Memory B cell (primary cell): ENCODE measurements at regions not wholly inside any gene's neighbourhood (a gene's known extent, or its start where the extent isn't known, plus 50 kb on each side); places are given as distances from the start of the nearest gene placed in this dataset.

ENCODE experiments used
- ATAC-seq: fragments of 150-1000 bp; cut with Tn5 transposase; 2 replicates; pipeline ENCODE4 v1.10.0; 2021; ENCODE audit warnings: low read depth, mild to moderate bottlenecking, moderate library complexity
- DNase-seq, 2 donors: peaks; one replicate each; pipeline ENCODE4 v3.0.0; 2022; ENCODE audit warnings: low spot score in 2 of 2
- H3K27ac Mint-ChIP-seq: one replicate; pipeline ENCODE4 v1.8.0; 2022; ENCODE audit warnings: mild to moderate bottlenecking, moderate library complexity, mixed read lengths
- H3K27me3 Mint-ChIP-seq: one replicate; pipeline ENCODE4 v1.8.0; 2022; ENCODE audit warnings: mixed read lengths
- H3K36me3 Mint-ChIP-seq: one replicate; pipeline ENCODE4 v1.8.0; 2022; ENCODE audit warnings: mild to moderate bottlenecking, mixed read lengths
- H3K4me1 Mint-ChIP-seq: one replicate; pipeline ENCODE4 v1.8.0; 2022; ENCODE audit warnings: mixed read lengths
- H3K4me3 Mint-ChIP-seq: one replicate; pipeline ENCODE4 v1.8.0; 2022; ENCODE audit warnings: mild to moderate bottlenecking, moderate library complexity, mixed read lengths
- H3K9me3 Mint-ChIP-seq: one replicate; pipeline ENCODE4 v1.8.0; 2022; ENCODE audit warnings: mixed read lengths

GRCh38 chr12:127548123-127548553 lies 718.8 kb upstream of the TMEM132C start:
- Mint-ChIP-seq H3K27ac (no peak overlapping the region), H3K9me3 (peaks cover 3% of the 10 kb centered on the region), H3K27me3 (no peaks in the 10 kb centered on the region), H3K4me1 (no peaks in the 10 kb centered on the region), H3K36me3 (no peaks in the 10 kb centered on the region), H3K4me3 (no peak overlapping the region)
- ATAC-seq (no peak), DNase-seq (no peak)

- H3K4me1 Mint-ChIP-seq, result no peaks in the 10 kb centered on the region
- no peak overlapping the region for H3K27ac Mint-ChIP-seq
- DNase-seq (no peak), ATAC-seq (no peak)
- H3K4me3 Mint-ChIP-seq, result no peak overlapping the region
- H3K27me3 Mint-ChIP-seq, result no peaks in the 10 kb centered on the region
- H3K36me3 Mint-ChIP-seq, result no peaks in the 10 kb centered on the region
- peaks cover 3% of the 10 kb centered on the region for H3K9me3 Mint-ChIP-seq
These were observed 716.7 kb upstream of the TMEM132C start for GRCh38 chr12:127550271-127550670.

GRCh38 chr12:127552838-127553237 lies 714.1 kb upstream of the TMEM132C start:
- Mint-ChIP-seq H3K27ac (no peak overlapping the region), H3K27me3 (no peaks in the 10 kb centered on the region), H3K4me1 (no peaks in the 10 kb centered on the region), H3K4me3 (no peak overlapping the region), H3K36me3 (no peaks in the 10 kb centered on the region), H3K9me3 (peaks cover 5% of the 10 kb centered on the region)
- DNase-seq (no peak), ATAC-seq (no peak)

- Mint-ChIP-seq H3K27ac (no peak overlapping the region), H3K36me3 (no peaks in the 10 kb centered on the region), H3K27me3 (no peaks in the 10 kb centered on the region), H3K9me3 (peaks cover 5% of the 10 kb centered on the region), H3K4me1 (no peaks in the 10 kb centered on the region), H3K4me3 (no peak overlapping the region)
- DNase-seq, result no peak
- ATAC-seq, result no peak
These were observed 711.9 kb upstream of the TMEM132C start for GRCh38 chr12:127555071-127555470.

DNA sequence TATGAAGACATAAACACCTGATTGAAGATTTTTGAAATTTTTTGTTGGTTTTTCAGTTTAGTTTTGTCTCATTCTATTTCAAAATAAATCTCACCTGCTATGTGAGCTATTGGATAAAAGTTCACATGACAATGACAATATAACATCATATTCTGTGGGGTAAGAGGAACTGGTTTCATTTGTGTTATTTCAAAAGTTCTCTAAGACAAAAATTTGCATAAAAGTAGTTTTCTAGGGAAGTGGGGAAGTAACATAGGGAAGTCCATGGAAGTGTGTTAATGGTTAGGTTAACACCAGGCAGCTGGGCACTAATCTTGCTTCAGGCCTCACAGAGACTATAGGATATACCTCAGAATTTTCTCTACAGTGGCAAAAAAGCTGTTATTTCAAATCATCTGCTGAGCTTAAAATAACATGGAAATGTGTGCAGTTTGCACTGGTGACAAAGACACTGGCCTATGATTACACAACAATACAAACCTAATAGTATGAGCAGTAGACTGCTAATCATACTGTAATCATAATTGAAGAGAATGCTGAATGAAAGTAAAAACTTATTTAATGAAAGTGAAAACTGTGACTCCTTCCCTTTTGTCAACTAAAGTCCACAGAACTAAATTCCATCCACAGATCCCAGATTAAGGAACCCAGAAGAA lies 710.6 kb upstream of the TMEM132C start:
- ATAC-seq, result no peak
- DNase-seq, result no peak
- H3K9me3 Mint-ChIP-seq, result peaks cover 5% of the 10 kb centered on the region
- H3K4me3 Mint-ChIP-seq, result no peak overlapping the region
- no peaks in the 10 kb centered on the region for H3K27me3 Mint-ChIP-seq
- H3K27ac Mint-ChIP-seq, result no peak overlapping the region
- H3K4me1 Mint-ChIP-seq, result no peaks in the 10 kb centered on the region
- no peaks in the 10 kb centered on the region for H3K36me3 Mint-ChIP-seq

GRCh38 chr12:127558361-127558760 lies 708.6 kb upstream of the TMEM132C start:
- Mint-ChIP-seq H3K9me3 (peaks cover 2% of the 10 kb centered on the region), H3K4me3 (no peak overlapping the region), H3K27me3 (no peaks in the 10 kb centered on the region), H3K36me3 (no peaks in the 10 kb centered on the region), H3K27ac (no peak overlapping the region), H3K4me1 (no peaks in the 10 kb centered on the region)
- DNase-seq (no peak), ATAC-seq (no peak)

GRCh38 chr12:127559349-127560040 lies 707.5 kb upstream of the TMEM132C start:
- Mint-ChIP-seq H3K36me3 (no peaks in the 10 kb centered on the region), H3K27me3 (no peaks in the 10 kb centered on the region), H3K4me3 (no peak overlapping the region), H3K9me3 (peaks cover 2% of the 10 kb centered on the region), H3K27ac (no peak overlapping the region), H3K4me1 (no peaks in the 10 kb centered on the region)
- no peak for ATAC-seq
- no peak for DNase-seq

- no peak overlapping the region for H3K27ac Mint-ChIP-seq
- ATAC-seq, result no peak
- H3K36me3 Mint-ChIP-seq, result no peaks in the 10 kb centered on the region
- DNase-seq, result no peak
- H3K4me1 Mint-ChIP-seq, result no peaks in the 10 kb centered on the region
- no peaks in the 10 kb centered on the region for H3K27me3 Mint-ChIP-seq
- peaks cover 4% of the 10 kb centered on the region for H3K9me3 Mint-ChIP-seq
- H3K4me3 Mint-ChIP-seq, result no peak overlapping the region
These were observed 706.9 kb upstream of the TMEM132C start for GRCh38 chr12:127560041-127560478.

DNA sequence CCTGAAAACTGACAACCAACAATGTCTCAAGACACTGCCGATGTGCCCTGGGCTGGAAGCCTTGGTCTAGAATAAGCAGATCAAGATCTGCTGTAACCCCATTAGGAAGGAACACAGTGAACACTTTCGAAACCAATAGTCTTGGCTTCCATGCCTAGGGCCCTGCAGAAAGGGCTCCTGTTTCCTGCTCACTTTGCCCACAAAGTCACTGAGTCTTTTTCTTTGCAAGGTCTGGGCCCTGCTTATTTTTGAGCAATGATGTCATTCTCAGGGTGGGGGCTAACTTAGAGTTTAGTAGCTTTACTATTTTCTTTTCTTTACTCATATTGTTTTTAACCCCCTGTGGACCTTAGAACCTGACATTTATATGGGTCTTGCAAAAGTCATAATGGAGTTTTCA lies 704.2 kb upstream of the TMEM132C start:
- H3K27ac Mint-ChIP-seq, result no peak overlapping the region
- peaks cover 3% of the 10 kb centered on the region for H3K9me3 Mint-ChIP-seq
- ATAC-seq (no peak), DNase-seq (no peak)
- no peaks in the 10 kb centered on the region for H3K27me3 Mint-ChIP-seq
- H3K36me3 Mint-ChIP-seq, result no peaks in the 10 kb centered on the region
- no peak overlapping the region for H3K4me3 Mint-ChIP-seq
- H3K4me1 Mint-ChIP-seq, result no peaks in the 10 kb centered on the region

- DNase-seq (no peak), ATAC-seq (no peak)
- no peak overlapping the region for H3K4me3 Mint-ChIP-seq
- no peaks in the 10 kb centered on the region for H3K36me3 Mint-ChIP-seq
- no peaks in the 10 kb centered on the region for H3K4me1 Mint-ChIP-seq
- H3K9me3 Mint-ChIP-seq, result peaks cover 14% of the 10 kb centered on the region
- no peak overlapping the region for H3K27ac Mint-ChIP-seq
- H3K27me3 Mint-ChIP-seq, result no peaks in the 10 kb centered on the region
These were observed 701.7 kb upstream of the TMEM132C start for GRCh38 chr12:127565241-127565640.

DNA sequence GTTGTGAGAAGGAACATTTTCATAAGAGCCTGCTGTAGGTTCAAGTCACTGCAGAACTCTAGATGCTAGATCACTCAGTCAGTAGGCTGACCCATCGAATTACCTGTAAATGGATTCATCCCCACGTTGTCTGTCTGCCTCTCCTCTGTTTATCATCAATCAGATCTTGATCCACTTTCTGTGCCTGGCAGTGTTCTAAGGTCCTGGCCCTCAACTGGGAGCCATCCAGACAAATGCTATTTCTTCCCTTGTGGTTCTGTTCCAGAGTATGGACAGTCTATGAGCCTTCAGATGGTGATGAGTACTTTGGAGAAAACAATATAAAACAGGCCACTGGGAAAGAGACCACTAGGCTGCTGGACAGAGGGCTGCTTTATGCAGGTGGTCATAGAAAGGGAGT lies 699.4 kb upstream of the TMEM132C start:
- Mint-ChIP-seq H3K36me3 (no peaks in the 10 kb centered on the region), H3K9me3 (peaks cover 16% of the 10 kb centered on the region), H3K27ac (no peak overlapping the region), H3K4me3 (no peak overlapping the region), H3K4me1 (no peaks in the 10 kb centered on the region), H3K27me3 (no peaks in the 10 kb centered on the region)
- no peak for DNase-seq
- no peak for ATAC-seq

DNA sequence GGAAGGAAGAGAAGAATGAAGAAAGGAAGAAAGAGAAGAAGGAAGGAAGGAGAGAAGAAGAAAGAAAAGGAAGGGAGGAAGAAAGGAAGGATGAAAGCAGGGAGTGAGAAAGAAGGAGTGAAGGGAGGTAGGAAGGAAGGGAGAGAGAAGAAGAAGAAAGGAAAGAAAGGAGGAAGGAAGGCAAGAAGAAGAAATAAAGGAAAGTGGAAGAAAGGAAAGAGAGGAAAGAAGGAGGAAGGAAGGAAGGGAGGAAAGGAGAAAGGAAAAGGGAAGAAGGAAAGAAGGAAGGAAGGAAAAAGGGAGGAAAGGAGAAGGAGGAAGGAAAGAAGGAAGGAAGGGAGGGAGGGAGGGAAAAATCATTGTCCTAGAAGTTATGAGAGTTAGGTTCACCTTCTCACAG lies 696.6 kb upstream of the TMEM132C start:
- H3K36me3 Mint-ChIP-seq, result no peaks in the 10 kb centered on the region
- no peaks in the 10 kb centered on the region for H3K27me3 Mint-ChIP-seq
- no peak overlapping the region for H3K4me3 Mint-ChIP-seq
- no peak overlapping the region for H3K27ac Mint-ChIP-seq
- H3K4me1 Mint-ChIP-seq, result no peaks in the 10 kb centered on the region
- peaks cover 18% of the 10 kb centered on the region for H3K9me3 Mint-ChIP-seq
- DNase-seq, result no peak
- ATAC-seq, result no peak

DNA sequence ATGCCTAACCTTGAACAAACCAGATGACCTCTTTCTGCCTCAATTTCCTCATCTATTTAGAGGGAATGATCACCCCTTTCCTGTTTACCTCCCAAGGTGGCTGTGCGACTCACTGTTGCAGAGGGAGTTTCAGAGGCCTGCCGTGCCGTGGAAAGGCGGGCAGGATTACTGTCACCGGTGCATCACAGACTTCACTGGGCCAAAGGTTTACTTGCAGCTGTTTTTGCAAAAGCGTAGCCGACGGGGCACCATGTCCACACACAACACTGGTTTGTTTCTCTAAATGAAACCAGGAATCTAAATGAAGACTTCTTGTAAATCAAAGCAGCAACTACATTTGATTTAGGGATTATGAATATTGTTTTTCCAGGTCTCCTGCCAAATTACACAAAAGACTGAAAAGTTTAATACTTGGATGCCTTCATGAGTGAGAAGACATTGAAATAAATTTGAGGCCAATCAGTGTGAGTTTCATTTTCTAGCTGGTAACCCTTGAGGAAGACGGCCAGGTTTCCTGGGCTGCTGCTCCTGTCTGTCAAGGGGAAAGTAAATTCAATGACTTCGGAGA lies 696.1 kb upstream of the TMEM132C start:
- H3K27ac Mint-ChIP-seq, result no peak overlapping the region
- H3K4me3 Mint-ChIP-seq, result no peak overlapping the region
- ATAC-seq, result no peak
- DNase-seq, result no peak
- no peaks in the 10 kb centered on the region for H3K27me3 Mint-ChIP-seq
- no peaks in the 10 kb centered on the region for H3K36me3 Mint-ChIP-seq
- no peaks in the 10 kb centered on the region for H3K4me1 Mint-ChIP-seq
- peaks cover 18% of the 10 kb centered on the region for H3K9me3 Mint-ChIP-seq

DNA sequence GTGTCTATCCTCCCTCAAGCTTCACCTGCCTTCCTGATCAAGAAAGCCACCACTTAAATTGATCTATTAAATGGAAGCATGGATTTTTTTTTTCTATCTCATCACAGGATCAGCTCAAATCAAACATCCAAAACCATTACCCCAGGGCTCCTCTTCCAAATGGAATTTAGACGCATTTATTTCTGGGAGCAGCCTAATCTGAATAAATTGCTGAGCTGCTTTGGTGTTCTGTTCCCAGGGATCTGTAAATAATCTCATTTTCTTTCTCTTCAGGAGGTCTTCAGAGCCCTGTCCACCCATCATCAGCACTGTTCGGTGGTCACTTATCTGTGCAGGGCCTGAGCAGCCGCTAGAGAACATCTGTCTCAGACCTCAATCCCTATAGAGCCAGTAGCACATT lies 695.4 kb upstream of the TMEM132C start:
- Mint-ChIP-seq H3K27me3 (no peaks in the 10 kb centered on the region), H3K9me3 (peaks cover 18% of the 10 kb centered on the region), H3K4me1 (no peaks in the 10 kb centered on the region), H3K27ac (no peak overlapping the region), H3K36me3 (no peaks in the 10 kb centered on the region), H3K4me3 (no peak overlapping the region)
- DNase-seq (no peak), ATAC-seq (no peak)

- no peaks in the 10 kb centered on the region for H3K4me1 Mint-ChIP-seq
- peaks cover 2% of the 10 kb centered on the region for H3K9me3 Mint-ChIP-seq
- no peak for ATAC-seq
- H3K4me3 Mint-ChIP-seq, result no peak overlapping the region
- no peaks in the 10 kb centered on the region for H3K36me3 Mint-ChIP-seq
- H3K27me3 Mint-ChIP-seq, result no peaks in the 10 kb centered on the region
- no peak overlapping the region for H3K27ac Mint-ChIP-seq
- no peak for DNase-seq
These were observed 687.5 kb upstream of the TMEM132C start for GRCh38 chr12:127579446-127579845.
